Fibroblast of villous mesenchyme (primary cell): ENCODE measurements at regions not wholly inside any gene's neighbourhood (a gene's known extent, or its start where the extent isn't known, plus 50 kb on each side); places are given as distances from the start of the nearest gene placed in this dataset.
A peak's percentile ranks its signal among the peaks of the same experiment; 100 is the strongest.
"Not testable (repeated sequence)": the region's sequence is repeated elsewhere in the genome, so short reads cannot be mapped to it uniquely, and the experiment has no call there.

Experiments
- DNase-seq: peaks from one replicate; pipeline ENCODE4 v3.0.0-alpha.2; 2010; ENCODE audit warnings: low read depth
- H3K4me3 ChIP-seq: 2 replicates; pipeline ENCODE4 v1.5.1; 2011; ENCODE audit warnings: low read depth, mild to moderate bottlenecking, low read length
- CTCF ChIP-seq: IDR thresholded peaks from 2 replicates; pipeline ENCODE4 v1.5.1; 2012; ENCODE audit warnings: low read depth, mild to moderate bottlenecking, low read length; ENCODE audit not compliant: insufficient read depth

- no peak overlapping the region for H3K4me3 ChIP-seq
- peak; percentile 2 for DNase-seq
- no peak for TF ChIP-seq CTCF
Observed at GRCh38 chr14:83047059-83047830, 1513.6 kb upstream of the SEL1L start.

- no peak for TF ChIP-seq CTCF
- H3K4me3 ChIP-seq = no peak overlapping the region
- DNase-seq = no peak
Observed at GRCh38 chr14:83053022-83053710, 1519.5 kb upstream of the SEL1L start.

- H3K4me3 ChIP-seq = no peak overlapping the region
- TF ChIP-seq CTCF = no peak
- no peak for DNase-seq
Observed at GRCh38 chr14:83058068-83058467, 1524.4 kb upstream of the SEL1L start.

GRCh38 chr14:83071888-83072501, 1538.3 kb upstream of the SEL1L start:
- no peak for TF ChIP-seq CTCF
- DNase-seq = peak; percentile 3
- H3K4me3 ChIP-seq = no peak overlapping the region

GRCh38 chr14:83085136-83085535, 1551.5 kb upstream of the SEL1L start:
- DNase-seq = no peak
- TF ChIP-seq CTCF = no peak
- no peak overlapping the region for H3K4me3 ChIP-seq

GRCh38 chr14:83085725-83086124, 1552.1 kb upstream of the SEL1L start:
- DNase-seq = no peak
- H3K4me3 ChIP-seq = no peak overlapping the region
- TF ChIP-seq CTCF = no peak

- H3K4me3 ChIP-seq, DNase-seq: not testable (repeated sequence)
Observed at GRCh38 chr14:83091991-83092956, 1558.6 kb upstream of the SEL1L start.
